Fibroblast of lung (primary cell): ENCODE measurements at regions not wholly inside any gene's neighbourhood (a gene's known extent, or its start where the extent isn't known, plus 50 kb on each side); places are given as distances from the start of the nearest gene placed in this dataset.

ENCODE experiments used
- DNase-seq, 2 donors: peaks; one replicate each; pipeline versions ENCODE4 v3.0.0 to v3.0.0-alpha.2; 2010; ENCODE audit warnings: low read depth in 2 of 2
- H2AFZ ChIP-seq: 2 replicates; pipeline ENCODE4 v1.5.1; 2012; ENCODE audit warnings: low read length, control low read depth, inconsistent platforms
- H3K27ac ChIP-seq: 2 replicates; pipeline ENCODE4 v1.5.1; 2011; ENCODE audit warnings: low read length, control low read depth; ENCODE audit not compliant: insufficient read depth
- H3K27me3 ChIP-seq: 2 replicates; pipeline ENCODE4 v1.5.1; 2011; ENCODE audit warnings: mild to moderate bottlenecking, low read length; ENCODE audit not compliant: control insufficient read depth, insufficient read depth
- H3K36me3 ChIP-seq: 2 replicates; pipeline ENCODE4 v1.5.1; 2011; ENCODE audit warnings: low read length; ENCODE audit not compliant: control insufficient read depth, insufficient read depth
- H3K4me1 ChIP-seq: 2 replicates; pipeline ENCODE4 v1.5.1; 2011; ENCODE audit warnings: low read length; ENCODE audit not compliant: control insufficient read depth, insufficient read depth; ENCODE audit errors: extremely low read depth
- H3K4me2 ChIP-seq: 2 replicates; pipeline ENCODE4 v1.5.1; 2011; ENCODE audit warnings: low read length, control low read depth; ENCODE audit not compliant: insufficient read depth; ENCODE audit errors: extremely low read depth
- H3K4me3 ChIP-seq, 4 experiments: fragments of 200-600 bp in 1 of 4; sonication (generic) in 1 of 4; replicated peaks in 1 of 4; 2 replicates each; pipeline ENCODE4 v1.5.1; 2011 to 2016; ENCODE audit warnings: low read length in 4 of 4, low read depth in 3 of 4, mild to moderate bottlenecking in 3 of 4, control low read depth in 2 of 4, inconsistent platforms in 1 of 4, mixed read lengths in 1 of 4; ENCODE audit not compliant: insufficient read depth in 1 of 4; ENCODE audit errors: control extremely low read depth in 1 of 4
- H3K79me2 ChIP-seq: 2 replicates; pipeline ENCODE4 v1.5.1; 2012; ENCODE audit warnings: mild to moderate bottlenecking, low read length, inconsistent platforms; ENCODE audit not compliant: control insufficient read depth, insufficient read depth
- H3K9ac ChIP-seq: 2 replicates; pipeline ENCODE4 v1.5.1; 2011; ENCODE audit warnings: mild to moderate bottlenecking, low read length, control low read depth; ENCODE audit not compliant: insufficient read depth
- H3K9me3 ChIP-seq: 2 replicates; pipeline ENCODE4 v1.5.1; 2012; ENCODE audit warnings: low read depth, low read length; ENCODE audit not compliant: control insufficient read depth, insufficient read depth
- H4K20me1 ChIP-seq: 2 replicates; pipeline ENCODE4 v1.5.1; 2011; ENCODE audit warnings: low read length; ENCODE audit not compliant: control insufficient read depth, insufficient read depth; ENCODE audit errors: extremely low read depth
- CTCF ChIP-seq, 2 donors: IDR thresholded peaks in 1 of 2; conservative IDR thresholded peaks in 1 of 2; 1 replicate in 1 of 2; 2 replicates in 1 of 2; pipeline ENCODE4 v1.5.1; 2011 to 2012; ENCODE audit warnings: low read length in 2 of 2, control low read depth in 1 of 2, inconsistent platforms in 1 of 2, low read depth in 1 of 2, mild to moderate bottlenecking in 1 of 2
- EZH2 ChIP-seq: IDR thresholded peaks from 2 replicates; pipeline ENCODE4 v1.5.1; 2012; ENCODE audit warnings: low read length, control low read depth, mild to moderate bottlenecking; ENCODE audit errors: missing control alignments

- no peak for TF ChIP-seq EZH2
- no peak overlapping the region for H3K9ac ChIP-seq
- H3K27ac ChIP-seq = no peak overlapping the region
- DNase-seq = no peak
- no peak overlapping the region for H3K4me3 ChIP-seq
- no peak overlapping the region for H2AFZ ChIP-seq
- H3K27me3 ChIP-seq = no peaks in the 10 kb centered on the region
- H3K79me2 ChIP-seq = no peaks in the 10 kb centered on the region
- H3K36me3 ChIP-seq = no peaks in the 10 kb centered on the region
- no peaks in the 10 kb centered on the region for H3K4me1 ChIP-seq
- H3K9me3 ChIP-seq = no peaks in the 10 kb centered on the region
- H3K4me2 ChIP-seq = no peak overlapping the region
- H4K20me1 ChIP-seq = no peaks in the 10 kb centered on the region
Observed at GRCh38 chr12:13340149-13340548, 143.6 kb downstream of the EMP1 start.

- H3K4me2 ChIP-seq = no peak overlapping the region
- no peak overlapping the region for H3K9ac ChIP-seq
- no peaks in the 10 kb centered on the region for H3K36me3 ChIP-seq
- TF ChIP-seq CTCF (conservative IDR thresholded peaks at IDR 0.05 in 1 of 2, IDR thresholded peaks at IDR 0.05 in 1 of 2; ENCODE audit: low read depth in 1 of 2, low read length in 2 of 2) (no peak), EZH2 (no peak)
- H3K27ac ChIP-seq = no peak overlapping the region
- H3K9me3 ChIP-seq = no peaks in the 10 kb centered on the region
- H3K27me3 ChIP-seq = no peaks in the 10 kb centered on the region
- H3K79me2 ChIP-seq = no peaks in the 10 kb centered on the region
- H3K4me1 ChIP-seq = no peaks in the 10 kb centered on the region
- no peak overlapping the region for H3K4me3 ChIP-seq
- no peak overlapping the region for H2AFZ ChIP-seq
- DNase-seq = peak in 1 of 2 donors; percentile 36
- H4K20me1 ChIP-seq = no peaks in the 10 kb centered on the region
Observed at GRCh38 chr12:13339538-13339937, 143.0 kb downstream of the EMP1 start.

GRCh38 chr12:13339091-13339490, 142.6 kb downstream of the EMP1 start:
- H3K27ac ChIP-seq = no peak overlapping the region
- H3K9ac ChIP-seq = no peak overlapping the region
- DNase-seq = no peak
- no peak overlapping the region for H3K4me3 ChIP-seq
- no peaks in the 10 kb centered on the region for H3K27me3 ChIP-seq
- no peak overlapping the region for H3K4me2 ChIP-seq
- no peaks in the 10 kb centered on the region for H3K79me2 ChIP-seq
- no peak overlapping the region for H2AFZ ChIP-seq
- no peaks in the 10 kb centered on the region for H3K36me3 ChIP-seq
- TF ChIP-seq EZH2 (no peak), CTCF (conservative IDR thresholded peaks at IDR 0.05 in 1 of 2, IDR thresholded peaks at IDR 0.05 in 1 of 2; ENCODE audit: low read depth in 1 of 2, low read length in 2 of 2) (no peak)
- H3K4me1 ChIP-seq = no peaks in the 10 kb centered on the region
- no peaks in the 10 kb centered on the region for H3K9me3 ChIP-seq
- H4K20me1 ChIP-seq = no peaks in the 10 kb centered on the region

- Histone ChIP-seq H2AFZ (no peak overlapping the region), H3K9me3 (no peaks in the 10 kb centered on the region), H3K9ac (no peak overlapping the region), H3K4me2 (no peak overlapping the region), H3K4me1 (no peaks in the 10 kb centered on the region), H3K27me3 (no peaks in the 10 kb centered on the region), H4K20me1 (no peaks in the 10 kb centered on the region), H3K4me3 (no peak overlapping the region), H3K27ac (no peak overlapping the region), H3K36me3 (no peaks in the 10 kb centered on the region), H3K79me2 (no peaks in the 10 kb centered on the region)
- no peak for DNase-seq
- TF ChIP-seq EZH2 (no peak), CTCF (conservative IDR thresholded peaks at IDR 0.05 in 1 of 2, IDR thresholded peaks at IDR 0.05 in 1 of 2; ENCODE audit: low read depth in 1 of 2, low read length in 2 of 2) (no peak)
Observed at GRCh38 chr12:13337791-13338190, 141.3 kb downstream of the EMP1 start.
